ENCODE measurements at regions not wholly inside any gene's neighbourhood (a gene's known extent, or its start where the extent isn't known, plus 50 kb on each side); places are given as distances from the start of the nearest gene placed in this dataset.
"Not testable (repeated sequence)": the region's sequence is repeated elsewhere in the genome, so short reads cannot be mapped to it uniquely, and the experiment has no call there.

DNA sequence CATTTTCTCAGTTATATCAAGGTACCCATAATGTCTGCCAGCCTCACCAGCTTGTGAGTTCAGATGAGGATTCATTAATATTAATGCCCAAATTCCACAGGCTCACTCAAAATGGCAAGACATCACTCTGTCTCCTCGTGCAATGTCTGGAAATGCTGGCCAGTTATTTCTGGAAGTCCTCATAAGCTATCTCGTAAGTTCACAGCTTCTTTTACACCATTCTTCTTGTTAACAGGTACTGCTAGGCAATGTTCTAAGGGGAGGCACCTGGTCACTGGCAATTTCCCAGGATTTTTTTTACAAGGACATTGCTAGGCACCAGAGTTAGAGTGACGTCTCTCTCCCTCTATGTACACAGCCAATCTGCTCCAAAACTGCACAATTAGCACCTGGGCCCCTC lies 80.2 kb upstream of the SEMA3C start (continued):
- TF ChIP-seq, protein P1, sequence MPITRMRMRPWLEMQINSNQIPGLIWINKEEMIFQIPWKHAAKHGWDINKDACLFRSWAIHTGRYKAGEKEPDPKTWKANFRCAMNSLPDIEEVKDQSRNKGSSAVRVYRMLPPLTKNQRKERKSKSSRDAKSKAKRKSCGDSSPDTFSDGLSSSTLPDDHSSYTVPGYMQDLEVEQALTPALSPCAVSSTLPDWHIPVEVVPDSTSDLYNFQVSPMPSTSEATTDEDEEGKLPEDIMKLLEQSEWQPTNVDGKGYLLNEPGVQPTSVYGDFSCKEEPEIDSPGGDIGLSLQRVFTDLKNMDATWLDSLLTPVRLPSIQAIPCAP (CRISPR knock-in tag; IDR thresholded peaks at IDR 0.05) = no peak

DNA sequence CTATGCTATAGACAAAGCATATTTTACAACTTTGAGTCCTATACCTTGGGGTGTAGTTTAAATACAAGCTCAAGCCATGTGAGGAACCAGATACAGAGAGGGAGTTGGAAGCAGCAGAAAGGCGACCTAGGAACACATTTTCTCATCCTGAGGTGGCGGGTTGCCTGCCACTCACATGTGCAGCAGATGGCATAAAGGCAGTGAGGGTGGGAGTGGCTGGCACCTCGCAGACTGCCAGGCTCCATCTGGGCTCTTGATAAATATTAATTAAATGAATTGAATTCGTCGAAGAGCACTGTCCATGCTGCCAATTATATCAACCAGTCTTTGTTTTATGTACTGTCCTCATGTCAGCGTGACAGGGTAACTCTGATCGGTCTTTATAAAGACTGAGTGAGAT lies 79.0 kb upstream of the SEMA3C start:
- H3K27ac Mint-ChIP-seq = no peak overlapping the region
- H3K4me1 Mint-ChIP-seq = no peaks in the 10 kb centered on the region
- CTCF ChIA-PET = interaction anchor here (1.3 kb wide), 1 partner anchor 472 kb away, joined by 3 read pairs; no protein-coding TSS in a partner anchor
- H3K9me3 Mint-ChIP-seq = peaks cover 16% of the 10 kb centered on the region
- H3K4me3 Mint-ChIP-seq = no peak overlapping the region
- H3K27me3 Mint-ChIP-seq (ENCODE audit: low read depth) = no peaks in the 10 kb centered on the region
- ATAC-seq = no peak
- POLR2A ChIA-PET = no interaction called here
- TF ChIP-seq, protein P2, sequence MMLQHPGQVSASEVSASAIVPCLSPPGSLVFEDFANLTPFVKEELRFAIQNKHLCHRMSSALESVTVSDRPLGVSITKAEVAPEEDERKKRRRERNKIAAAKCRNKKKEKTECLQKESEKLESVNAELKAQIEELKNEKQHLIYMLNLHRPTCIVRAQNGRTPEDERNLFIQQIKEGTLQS (CRISPR knock-in tag; conservative IDR thresholded peaks at IDR 0.05) = no peak
- no peak for TF ChIP-seq TP53 (CRISPR knock-in tag; IDR thresholded peaks at IDR 0.05)
- no peak for TF ChIP-seq MXD4 (CRISPR knock-in tag; IDR thresholded peaks at IDR 0.05; ENCODE audit: borderline replicate concordance)
- TF ChIP-seq FOXP1 (CRISPR knock-in tag; IDR thresholded peaks at IDR 0.05; ENCODE audit: borderline replicate concordance) = no peak
- no peak for TF ChIP-seq MYBL2 (CRISPR knock-in tag; IDR thresholded peaks at IDR 0.05)
- no peak for TF ChIP-seq ZNF671 (CRISPR knock-in tag; IDR thresholded peaks at IDR 0.05)
- no peak for TF ChIP-seq GABPB1 (CRISPR knock-in tag; IDR thresholded peaks at IDR 0.05)
- TF ChIP-seq ZNF317 (CRISPR knock-in tag; IDR thresholded peaks at IDR 0.05; ENCODE audit: borderline replicate concordance, low read depth) = no peak
- no peak for TF ChIP-seq SOX15 (CRISPR knock-in tag; IDR thresholded peaks at IDR 0.05)
- TF ChIP-seq, protein P3, sequence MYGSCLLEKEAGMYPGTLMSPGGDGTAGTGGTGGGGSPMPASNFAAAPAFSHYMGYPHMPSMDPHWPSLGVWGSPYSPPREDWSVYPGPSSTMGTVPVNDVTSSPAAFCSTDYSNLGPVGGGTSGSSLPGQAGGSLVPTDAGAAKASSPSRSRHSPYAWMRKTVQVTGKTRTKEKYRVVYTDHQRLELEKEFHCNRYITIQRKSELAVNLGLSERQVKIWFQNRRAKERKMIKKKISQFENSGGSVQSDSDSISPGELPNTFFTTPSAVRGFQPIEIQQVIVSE (CRISPR knock-in tag; IDR thresholded peaks at IDR 0.05; ENCODE audit: borderline replicate concordance) = no peak
- no peak for TF ChIP-seq ZNF121 (CRISPR knock-in tag; IDR thresholded peaks at IDR 0.05)
- DNase-seq (ENCODE audit: low spot score) = no peak
- H3K36me3 Mint-ChIP-seq = no peaks in the 10 kb centered on the region

DNA sequence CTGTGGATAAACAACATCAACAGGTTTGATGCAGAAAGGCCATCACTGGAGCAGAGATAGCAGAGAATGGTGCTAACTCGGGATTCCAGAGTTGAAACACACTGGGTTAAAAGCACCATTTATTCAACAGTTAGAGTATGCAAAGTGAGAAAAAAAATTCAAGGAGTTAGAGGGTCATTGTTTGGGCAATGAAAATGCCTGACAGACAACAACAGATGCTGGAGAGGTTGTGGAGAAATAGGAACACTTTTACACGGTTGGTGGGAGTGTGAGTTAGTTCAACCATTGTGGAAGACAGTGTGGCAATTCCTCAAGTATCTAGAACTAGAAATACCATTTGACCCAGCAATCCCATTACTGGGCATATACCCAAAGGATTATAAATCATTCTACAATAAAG lies 77.4 kb upstream of the SEMA3C start:
- peaks cover 13% of the 10 kb centered on the region for H3K9me3 Mint-ChIP-seq
- DNase-seq (ENCODE audit: low spot score); CTCF ChIA-PET; H3K27me3 Mint-ChIP-seq (ENCODE audit: low read depth); H3K27ac Mint-ChIP-seq; ATAC-seq; H3K4me3 Mint-ChIP-seq; H3K4me1 Mint-ChIP-seq; POLR2A ChIA-PET; H3K36me3 Mint-ChIP-seq: not testable (repeated sequence)

DNA sequence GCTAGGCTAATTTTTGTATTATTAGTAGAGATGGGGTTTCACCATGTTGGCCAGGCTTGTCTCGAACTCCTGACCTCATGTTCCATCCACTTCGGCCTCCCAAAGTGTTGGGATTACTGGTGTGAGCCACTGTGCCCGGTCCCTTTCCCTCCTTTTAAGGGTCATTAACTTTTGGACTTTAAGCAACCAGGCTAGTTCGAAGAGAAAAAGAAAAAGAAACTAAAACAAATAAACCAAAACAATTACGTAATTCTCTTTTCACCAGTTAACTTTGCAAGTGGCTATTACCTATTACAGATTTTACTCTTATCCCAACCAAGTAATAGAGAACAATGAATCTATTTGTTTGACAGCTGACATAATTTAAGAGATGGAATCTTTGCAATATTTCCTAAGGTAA lies 72.8 kb upstream of the SEMA3C start:
- ChIA-PET CTCF (no interaction called here), POLR2A (no interaction called here)
- no peak overlapping the region for H3K4me3 Mint-ChIP-seq
- H3K9me3 Mint-ChIP-seq = peaks cover 13% of the 10 kb centered on the region
- H3K4me1 Mint-ChIP-seq = no peaks in the 10 kb centered on the region
- ATAC-seq (no peak), DNase-seq (ENCODE audit: low spot score) (no peak)
- H3K27me3 Mint-ChIP-seq (ENCODE audit: low read depth) = no peaks in the 10 kb centered on the region
- no peaks in the 10 kb centered on the region for H3K36me3 Mint-ChIP-seq
- no peak overlapping the region for H3K27ac Mint-ChIP-seq
- TF ChIP-seq, protein P3 (CRISPR knock-in tag; IDR thresholded peaks at IDR 0.05; ENCODE audit: borderline replicate concordance) = no peak
- TF ChIP-seq, protein P4, sequence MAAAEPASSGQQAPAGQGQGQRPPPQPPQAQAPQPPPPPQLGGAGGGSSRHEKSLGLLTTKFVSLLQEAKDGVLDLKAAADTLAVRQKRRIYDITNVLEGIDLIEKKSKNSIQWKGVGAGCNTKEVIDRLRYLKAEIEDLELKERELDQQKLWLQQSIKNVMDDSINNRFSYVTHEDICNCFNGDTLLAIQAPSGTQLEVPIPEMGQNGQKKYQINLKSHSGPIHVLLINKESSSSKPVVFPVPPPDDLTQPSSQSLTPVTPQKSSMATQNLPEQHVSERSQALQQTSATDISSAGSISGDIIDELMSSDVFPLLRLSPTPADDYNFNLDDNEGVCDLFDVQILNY (CRISPR knock-in tag; IDR thresholded peaks at IDR 0.05) = no peak
- TF ChIP-seq ZNF317 (CRISPR knock-in tag; IDR thresholded peaks at IDR 0.05; ENCODE audit: borderline replicate concordance, low read depth) (no peak), ZBTB21 (CRISPR knock-in tag; IDR thresholded peaks at IDR 0.05; ENCODE audit: borderline replicate concordance) (no peak), ZNF232 (CRISPR knock-in tag; IDR thresholded peaks at IDR 0.05) (no peak), TP53 (CRISPR knock-in tag; IDR thresholded peaks at IDR 0.05) (no peak), NFYB (CRISPR knock-in tag; conservative IDR thresholded peaks at IDR 0.05; ENCODE audit: low read depth) (no peak), CBFB (CRISPR knock-in tag; IDR thresholded peaks at IDR 0.05; ENCODE audit: low read depth) (no peak), JUN (CRISPR knock-in tag; IDR thresholded peaks at IDR 0.05) (no peak), ZNF138 (CRISPR knock-in tag; conservative IDR thresholded peaks at IDR 0.05) (no peak)
- TF ChIP-seq, protein P5, sequence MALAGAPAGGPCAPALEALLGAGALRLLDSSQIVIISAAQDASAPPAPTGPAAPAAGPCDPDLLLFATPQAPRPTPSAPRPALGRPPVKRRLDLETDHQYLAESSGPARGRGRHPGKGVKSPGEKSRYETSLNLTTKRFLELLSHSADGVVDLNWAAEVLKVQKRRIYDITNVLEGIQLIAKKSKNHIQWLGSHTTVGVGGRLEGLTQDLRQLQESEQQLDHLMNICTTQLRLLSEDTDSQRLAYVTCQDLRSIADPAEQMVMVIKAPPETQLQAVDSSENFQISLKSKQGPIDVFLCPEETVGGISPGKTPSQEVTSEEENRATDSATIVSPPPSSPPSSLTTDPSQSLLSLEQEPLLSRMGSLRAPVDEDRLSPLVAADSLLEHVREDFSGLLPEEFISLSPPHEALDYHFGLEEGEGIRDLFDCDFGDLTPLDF (CRISPR knock-in tag; IDR thresholded peaks at IDR 0.05) = no peak
- TF ChIP-seq, protein P6, sequence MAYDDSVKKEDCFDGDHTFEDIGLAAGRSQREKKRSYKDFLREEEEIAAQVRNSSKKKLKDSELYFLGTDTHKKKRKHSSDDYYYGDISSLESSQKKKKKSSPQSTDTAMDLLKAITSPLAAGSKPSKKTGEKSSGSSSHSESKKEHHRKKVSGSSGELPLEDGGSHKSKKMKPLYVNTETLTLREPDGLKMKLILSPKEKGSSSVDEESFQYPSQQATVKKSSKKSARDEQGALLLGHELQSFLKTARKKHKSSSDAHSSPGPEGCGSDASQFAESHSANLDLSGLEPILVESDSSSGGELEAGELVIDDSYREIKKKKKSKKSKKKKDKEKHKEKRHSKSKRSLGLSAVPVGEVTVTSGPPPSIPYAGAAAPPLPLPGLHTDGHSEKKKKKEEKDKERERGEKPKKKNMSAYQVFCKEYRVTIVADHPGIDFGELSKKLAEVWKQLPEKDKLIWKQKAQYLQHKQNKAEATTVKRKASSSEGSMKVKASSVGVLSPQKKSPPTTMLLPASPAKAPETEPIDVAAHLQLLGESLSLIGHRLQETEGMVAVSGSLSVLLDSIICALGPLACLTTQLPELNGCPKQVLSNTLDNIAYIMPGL (CRISPR knock-in tag; IDR thresholded peaks at IDR 0.05) = no peak
- TF ChIP-seq, protein P7, sequence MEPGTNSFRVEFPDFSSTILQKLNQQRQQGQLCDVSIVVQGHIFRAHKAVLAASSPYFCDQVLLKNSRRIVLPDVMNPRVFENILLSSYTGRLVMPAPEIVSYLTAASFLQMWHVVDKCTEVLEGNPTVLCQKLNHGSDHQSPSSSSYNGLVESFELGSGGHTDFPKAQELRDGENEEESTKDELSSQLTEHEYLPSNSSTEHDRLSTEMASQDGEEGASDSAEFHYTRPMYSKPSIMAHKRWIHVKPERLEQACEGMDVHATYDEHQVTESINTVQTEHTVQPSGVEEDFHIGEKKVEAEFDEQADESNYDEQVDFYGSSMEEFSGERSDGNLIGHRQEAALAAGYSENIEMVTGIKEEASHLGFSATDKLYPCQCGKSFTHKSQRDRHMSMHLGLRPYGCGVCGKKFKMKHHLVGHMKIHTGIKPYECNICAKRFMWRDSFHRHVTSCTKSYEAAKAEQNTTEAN (CRISPR knock-in tag; IDR thresholded peaks at IDR 0.05) = no peak
- TF ChIP-seq, protein P8, sequence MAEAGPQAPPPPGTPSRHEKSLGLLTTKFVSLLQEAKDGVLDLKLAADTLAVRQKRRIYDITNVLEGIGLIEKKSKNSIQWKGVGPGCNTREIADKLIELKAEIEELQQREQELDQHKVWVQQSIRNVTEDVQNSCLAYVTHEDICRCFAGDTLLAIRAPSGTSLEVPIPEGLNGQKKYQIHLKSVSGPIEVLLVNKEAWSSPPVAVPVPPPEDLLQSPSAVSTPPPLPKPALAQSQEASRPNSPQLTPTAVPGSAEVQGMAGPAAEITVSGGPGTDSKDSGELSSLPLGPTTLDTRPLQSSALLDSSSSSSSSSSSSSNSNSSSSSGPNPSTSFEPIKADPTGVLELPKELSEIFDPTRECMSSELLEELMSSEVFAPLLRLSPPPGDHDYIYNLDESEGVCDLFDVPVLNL (CRISPR knock-in tag; IDR thresholded peaks at IDR 0.05; ENCODE audit: borderline replicate concordance, low read depth) = no peak
